Left lung (tissue), 4 donors: ENCODE measurements at regions not wholly inside any gene's neighbourhood (a gene's known extent, or its start where the extent isn't known, plus 50 kb on each side); places are given as distances from the start of the nearest gene placed in this dataset.
"Not testable (repeated sequence)": the region's sequence is repeated elsewhere in the genome, so short reads cannot be mapped to it uniquely, and the experiment has no call there.

Experiments
- ATAC-seq: fragments of 200-7000 bp; cut with Tn5 transposase; one replicate; pipeline ENCODE4 v1.9.1; 2020; ENCODE audit warnings: moderate library complexity
- DNase-seq, 4 donors: peaks; one replicate each; pipeline ENCODE4 v3.0.0-alpha.2; 2013 to 2020
- H3K27ac ChIP-seq, 2 donors: fragments of 200-600 bp; sonication (generic) in 1 of 2; one replicate each; pipeline versions ENCODE4 v1.5.0 to v1.8.0; 2020 to 2021
- H3K27me3 ChIP-seq, 2 donors: fragments of 200-600 bp; sonication (generic) in 1 of 2; one replicate each; pipeline versions ENCODE4 v1.5.0 to v1.8.0; 2020 to 2021
- H3K36me3 ChIP-seq, 2 donors: fragments of 200-600 bp; sonication (generic) in 1 of 2; one replicate each; pipeline versions ENCODE4 v1.5.0 to v1.8.0; 2020 to 2021
- H3K4me1 ChIP-seq, 2 donors: fragments of 200-600 bp; one replicate each; pipeline ENCODE4 v1.8.0; 2021
- H3K4me3 ChIP-seq, 2 donors: fragments of 200-600 bp; sonication (generic) in 1 of 2; one replicate each; pipeline versions ENCODE4 v1.5.0 to v1.8.0; 2020 to 2021; ENCODE audit warnings: mild to moderate bottlenecking in 1 of 2
- H3K9me3 ChIP-seq, 2 donors: fragments of 200-600 bp; sonication (generic) in 1 of 2; one replicate each; pipeline versions ENCODE4 v1.5.0 to v1.8.0; 2020 to 2021
- intact Hi-C, 2 donors: fragments of 100-400 bp; cut with DNase I; formaldehyde crosslinking; loops; one replicate each; pipeline versions ENCODE4 v1.11.2 to v1.14.2; 2022
- TF ChIP-seq, protein P1 (sequence below), 2 donors: fragments of 200-600 bp; sonication (generic) in 1 of 2; IDR thresholded peaks; one replicate each; pipeline versions ENCODE4 v1.5.0 to v1.8.0; 2021; ENCODE audit warnings: antibody characterized with exemption in 2 of 2
- donor health status: DM: no; HTN: yes; CAD: no.
- donor health status: DM: no; HTN: no; CAD: no.

DNA sequence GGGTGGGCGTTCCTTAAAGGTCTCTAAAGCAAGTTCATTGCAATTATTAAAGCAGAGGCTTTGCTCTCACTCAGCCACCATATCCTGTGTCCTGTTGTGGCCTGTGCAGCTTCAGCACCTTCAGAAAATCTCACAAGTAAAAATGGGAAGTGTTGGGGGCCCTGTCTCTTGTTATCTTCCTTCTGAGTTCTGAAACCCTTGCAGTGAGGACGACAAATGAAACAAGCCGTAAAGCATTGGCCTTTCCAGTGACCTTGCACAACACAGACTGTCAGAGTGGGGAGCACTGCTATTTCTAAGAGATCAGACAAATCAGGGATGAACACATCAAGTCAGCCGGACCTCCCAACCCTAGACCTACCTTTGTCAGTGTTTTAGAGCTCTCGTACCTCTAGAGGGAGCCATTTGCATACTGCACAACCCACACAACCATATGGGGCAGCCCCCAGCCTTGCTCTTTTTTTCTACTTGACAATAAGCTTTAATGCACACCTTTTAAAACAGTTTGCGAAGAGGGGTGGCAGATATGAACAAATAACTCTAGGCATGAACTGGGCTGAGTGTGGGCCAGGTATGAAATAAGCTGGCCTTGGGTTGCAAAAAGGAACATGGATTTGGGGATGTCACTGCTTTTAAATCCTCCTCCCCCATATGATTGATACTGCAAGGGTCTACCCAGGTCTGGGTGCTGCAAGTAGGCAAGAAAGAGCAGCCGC, 89.8 kb downstream of the KATNIP start:
- ATAC-seq (peak; percentile 74), DNase-seq (peak in 1 of 4 donors; percentile 54)
- no peaks in the 10 kb centered on the region for H3K27me3 ChIP-seq
- no peak overlapping the region for H3K4me3 ChIP-seq
- no peaks in the 10 kb centered on the region for H3K9me3 ChIP-seq
- intact Hi-C loops: no loop called here
- TF ChIP-seq, protein P1, sequence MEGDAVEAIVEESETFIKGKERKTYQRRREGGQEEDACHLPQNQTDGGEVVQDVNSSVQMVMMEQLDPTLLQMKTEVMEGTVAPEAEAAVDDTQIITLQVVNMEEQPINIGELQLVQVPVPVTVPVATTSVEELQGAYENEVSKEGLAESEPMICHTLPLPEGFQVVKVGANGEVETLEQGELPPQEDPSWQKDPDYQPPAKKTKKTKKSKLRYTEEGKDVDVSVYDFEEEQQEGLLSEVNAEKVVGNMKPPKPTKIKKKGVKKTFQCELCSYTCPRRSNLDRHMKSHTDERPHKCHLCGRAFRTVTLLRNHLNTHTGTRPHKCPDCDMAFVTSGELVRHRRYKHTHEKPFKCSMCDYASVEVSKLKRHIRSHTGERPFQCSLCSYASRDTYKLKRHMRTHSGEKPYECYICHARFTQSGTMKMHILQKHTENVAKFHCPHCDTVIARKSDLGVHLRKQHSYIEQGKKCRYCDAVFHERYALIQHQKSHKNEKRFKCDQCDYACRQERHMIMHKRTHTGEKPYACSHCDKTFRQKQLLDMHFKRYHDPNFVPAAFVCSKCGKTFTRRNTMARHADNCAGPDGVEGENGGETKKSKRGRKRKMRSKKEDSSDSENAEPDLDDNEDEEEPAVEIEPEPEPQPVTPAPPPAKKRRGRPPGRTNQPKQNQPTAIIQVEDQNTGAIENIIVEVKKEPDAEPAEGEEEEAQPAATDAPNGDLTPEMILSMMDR (IDR thresholded peaks at IDR 0.05): peak in 1 of 2 donors; percentile 23
- H3K36me3 ChIP-seq: peaks cover 0 to 15% of the 10 kb centered on the region in 2 donors
- no peak overlapping the region for H3K27ac ChIP-seq
- no peaks in the 10 kb centered on the region for H3K4me1 ChIP-seq

DNA sequence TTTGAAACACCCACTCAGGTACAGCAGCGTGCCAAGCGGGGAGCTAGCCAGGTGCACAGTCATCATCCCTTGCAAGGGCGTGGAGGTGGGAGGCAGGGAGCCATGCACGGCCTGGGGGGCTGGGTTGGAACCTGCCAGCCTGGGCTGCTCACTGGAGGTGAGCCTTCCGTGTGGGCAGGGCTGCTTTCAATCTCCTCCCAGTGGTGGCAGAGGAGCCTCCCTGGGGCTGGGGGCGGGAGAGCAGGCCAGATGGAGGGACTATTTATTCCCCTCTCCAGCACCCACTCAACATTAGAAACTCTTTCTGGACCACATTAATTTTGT, 90.3 kb downstream of the KATNIP start:
- H3K4me3 ChIP-seq: no peak overlapping the region
- peaks cover 0 to 15% of the 10 kb centered on the region in 2 donors for H3K36me3 ChIP-seq
- no peaks in the 10 kb centered on the region for H3K4me1 ChIP-seq
- intact Hi-C loops: no loop called here
- H3K27ac ChIP-seq: no peak overlapping the region
- no peak for ATAC-seq
- no peaks in the 10 kb centered on the region for H3K27me3 ChIP-seq
- no peak for DNase-seq
- TF ChIP-seq, protein P1 (IDR thresholded peaks at IDR 0.05): no peak
- H3K9me3 ChIP-seq: no peaks in the 10 kb centered on the region

DNA sequence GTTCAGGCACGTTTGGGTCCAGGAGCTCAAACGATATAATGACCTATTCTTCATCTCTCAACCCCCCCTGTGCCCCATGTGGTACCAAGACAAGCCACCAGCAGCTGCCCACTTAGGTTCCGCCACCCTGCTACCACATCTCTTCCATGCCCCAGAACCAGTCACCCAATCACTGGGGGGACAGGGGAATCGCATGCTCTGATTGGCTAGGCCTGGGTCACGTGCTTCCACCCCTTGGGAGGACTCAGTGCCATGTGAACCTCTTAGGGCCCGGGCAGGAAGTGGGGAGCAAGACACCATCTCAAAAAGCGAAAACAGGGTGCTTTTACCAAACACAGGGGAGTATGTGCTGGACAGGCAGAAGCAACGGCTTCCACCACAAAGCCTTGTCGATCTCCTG, 91.3 kb downstream of the KATNIP start:
- no peak for DNase-seq

DNA sequence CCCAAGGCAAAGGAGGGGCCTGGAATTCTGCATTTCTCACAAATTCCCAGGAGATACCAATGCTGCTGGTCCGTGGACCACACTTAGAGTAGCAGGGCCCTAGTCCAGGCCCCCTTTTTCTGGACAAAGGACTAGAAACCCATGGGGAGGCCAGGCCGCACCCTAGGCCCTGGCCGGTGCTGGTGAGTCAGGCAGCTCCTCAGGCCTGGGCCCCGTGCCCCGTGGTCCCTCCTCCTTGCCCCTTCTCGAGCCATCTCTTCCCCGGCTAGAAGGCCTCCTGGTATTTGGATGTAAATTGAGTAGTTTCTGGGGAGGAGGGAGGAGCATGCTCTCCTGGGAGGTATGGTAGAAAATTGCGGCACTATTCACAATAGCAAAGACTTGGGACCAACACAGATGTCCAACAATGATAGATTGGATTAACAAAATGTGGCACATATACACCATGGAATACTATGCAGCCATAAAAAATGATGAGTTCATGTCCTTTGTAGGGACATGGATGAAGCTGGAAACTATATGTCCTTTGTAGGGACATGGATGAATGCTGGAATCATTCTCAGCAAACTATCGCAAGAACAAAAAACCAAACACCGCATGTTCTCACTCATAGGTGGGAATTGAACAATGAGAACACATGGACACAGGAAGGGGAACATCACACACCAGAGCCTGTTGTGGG, 91.9 kb downstream of the KATNIP start:
- H3K4me3 ChIP-seq, H3K4me1 ChIP-seq, H3K27me3 ChIP-seq, intact Hi-C loops, DNase-seq, H3K27ac ChIP-seq, H3K9me3 ChIP-seq, H3K36me3 ChIP-seq, ATAC-seq: not testable (repeated sequence)

More for the DNA sequence above, 91.3 kb downstream of the KATNIP start:
- ATAC-seq: no peak
- H3K4me1 ChIP-seq: no peaks in the 10 kb centered on the region
- H3K27me3 ChIP-seq: no peaks in the 10 kb centered on the region
- H3K4me3 ChIP-seq: no peak overlapping the region
- H3K36me3 ChIP-seq: peaks cover 0 to 12% of the 10 kb centered on the region in 2 donors
- H3K27ac ChIP-seq: no peak overlapping the region
- intact Hi-C loops: no loop called here
- H3K9me3 ChIP-seq: no peaks in the 10 kb centered on the region
- TF ChIP-seq, protein P1 (IDR thresholded peaks at IDR 0.05): no peak

DNA sequence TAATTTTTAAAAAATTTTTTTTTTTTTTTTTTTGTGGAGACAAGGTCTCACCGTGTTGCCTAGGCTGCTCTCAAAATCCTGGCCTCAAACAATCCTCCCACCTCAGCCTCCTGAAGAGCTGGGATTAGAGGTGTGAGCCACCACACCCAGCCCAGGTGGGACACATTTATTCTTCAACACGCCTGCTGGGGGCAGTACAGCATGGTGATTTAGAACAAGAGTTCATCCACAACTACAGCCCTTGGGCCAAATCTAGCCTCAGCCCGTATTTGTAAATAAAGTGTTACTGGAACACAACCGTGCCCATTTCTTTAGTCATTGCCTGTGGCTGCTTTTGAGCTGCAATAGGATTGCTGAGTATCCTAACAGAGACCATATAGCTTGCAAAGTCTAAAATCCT, 92.8 kb downstream of the KATNIP start:
- intact Hi-C loops: no loop called here
- DNase-seq: no peak
- no peak overlapping the region for H3K4me3 ChIP-seq
- H3K4me1 ChIP-seq: peaks cover 0 to 4% of the 10 kb centered on the region in 2 donors
- H3K36me3 ChIP-seq: peaks cover 0 to 3% of the 10 kb centered on the region in 2 donors
- no peak for ATAC-seq
- no peak overlapping the region for H3K27ac ChIP-seq
- no peaks in the 10 kb centered on the region for H3K9me3 ChIP-seq
- TF ChIP-seq, protein P1 (IDR thresholded peaks at IDR 0.05): no peak
- no peaks in the 10 kb centered on the region for H3K27me3 ChIP-seq
